ENCODE measurements at regions not wholly inside any gene's neighbourhood (a gene's known extent, or its start where the extent isn't known, plus 50 kb on each side); places are given as distances from the start of the nearest gene placed in this dataset.

DNA sequence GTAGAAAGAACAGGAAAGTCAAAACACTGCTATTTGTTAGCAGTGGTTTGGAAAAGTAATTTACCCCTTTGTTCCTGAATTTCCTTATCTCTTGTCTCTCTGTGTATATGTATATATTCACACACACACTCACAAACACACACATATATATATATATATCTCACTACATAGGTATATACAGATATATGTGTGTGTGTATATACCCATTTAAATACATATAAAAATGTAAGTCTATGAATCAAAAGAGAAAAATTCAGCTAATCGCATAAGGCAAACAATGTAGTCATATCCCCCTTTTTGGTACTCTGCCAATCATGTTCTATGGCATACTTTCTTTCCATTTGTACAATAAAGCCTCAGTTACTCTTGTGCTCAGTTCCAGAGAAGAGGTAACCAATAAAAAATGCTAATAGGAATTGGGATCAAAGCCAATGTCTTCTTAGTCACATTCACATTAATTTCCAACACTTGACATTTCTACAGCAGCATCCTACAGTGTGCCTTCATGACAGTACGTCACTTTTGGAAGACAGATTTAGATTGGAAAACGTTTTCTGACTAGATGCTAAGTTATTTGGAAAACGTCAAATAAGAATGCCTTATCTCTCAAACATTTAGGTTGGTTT is 94.6 kb downstream of the MC4R start:
- no peak for TF ChIP-seq EZH2phosphoT487 (IDR thresholded peaks at IDR 0.05; ENCODE audit: low read depth, severe bottlenecking, unreplicated experiment)
- TF ChIP-seq, protein P1, sequence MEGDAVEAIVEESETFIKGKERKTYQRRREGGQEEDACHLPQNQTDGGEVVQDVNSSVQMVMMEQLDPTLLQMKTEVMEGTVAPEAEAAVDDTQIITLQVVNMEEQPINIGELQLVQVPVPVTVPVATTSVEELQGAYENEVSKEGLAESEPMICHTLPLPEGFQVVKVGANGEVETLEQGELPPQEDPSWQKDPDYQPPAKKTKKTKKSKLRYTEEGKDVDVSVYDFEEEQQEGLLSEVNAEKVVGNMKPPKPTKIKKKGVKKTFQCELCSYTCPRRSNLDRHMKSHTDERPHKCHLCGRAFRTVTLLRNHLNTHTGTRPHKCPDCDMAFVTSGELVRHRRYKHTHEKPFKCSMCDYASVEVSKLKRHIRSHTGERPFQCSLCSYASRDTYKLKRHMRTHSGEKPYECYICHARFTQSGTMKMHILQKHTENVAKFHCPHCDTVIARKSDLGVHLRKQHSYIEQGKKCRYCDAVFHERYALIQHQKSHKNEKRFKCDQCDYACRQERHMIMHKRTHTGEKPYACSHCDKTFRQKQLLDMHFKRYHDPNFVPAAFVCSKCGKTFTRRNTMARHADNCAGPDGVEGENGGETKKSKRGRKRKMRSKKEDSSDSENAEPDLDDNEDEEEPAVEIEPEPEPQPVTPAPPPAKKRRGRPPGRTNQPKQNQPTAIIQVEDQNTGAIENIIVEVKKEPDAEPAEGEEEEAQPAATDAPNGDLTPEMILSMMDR (IDR thresholded peaks at IDR 0.05; ENCODE audit: poor library complexity), result no peak
